OCI-LY7 (cell line): ENCODE measurements at regions not wholly inside any gene's neighbourhood (a gene's known extent, or its start where the extent isn't known, plus 50 kb on each side); places are given as distances from the start of the nearest gene placed in this dataset.

Experiments
- BruUV-seq: library from RNA; stranded (reverse); fragments of 400-500 nt; replicated peaks from 2 replicates; lab custom pipeline; 2021; lab: Mats Ljungman, UMichigan
- CTCF ChIA-PET: fragments of 300-600 bp; sonication (Branson Sonifier 250); formaldehyde crosslinking; loops from one replicate; lab custom pipeline; 2022; ENCODE audit warnings: antibody characterized with exemption; ENCODE audit not compliant: unreplicated experiment; lab: Charles Lee
- POLR2A ChIA-PET: fragments of 300-600 bp; sonication (Branson Sonifier 250); formaldehyde crosslinking; loops from one replicate; lab custom pipeline; 2022; ENCODE audit warnings: antibody characterized with exemption; lab: Charles Lee
- DNase-seq: peaks from one replicate; pipeline ENCODE4 v3.0.0-alpha.2; 2015; ENCODE audit warnings: low spot score
- H2AFZ ChIP-seq: fragments of 200-600 bp; sonication (generic), shearing (Covaris generic); 2 replicates; pipeline ENCODE4 v1.6.1; 2014; ENCODE audit warnings: mild to moderate bottlenecking, antibody characterized with exemption, low read length, moderate library complexity
- H3K27ac ChIP-seq: fragments of 200-600 bp; sonication (generic); 2 replicates; pipeline ENCODE4 v1.5.1; 2014; ENCODE audit warnings: mixed run types, low read depth, mild to moderate bottlenecking, moderate library complexity, low read length, inconsistent platforms; ENCODE audit not compliant: poor library complexity, severe bottlenecking
- H3K36me3 ChIP-seq: fragments of 200-600 bp; sonication (generic); 2 replicates; pipeline ENCODE4 v1.6.1; 2014; ENCODE audit warnings: mild to moderate bottlenecking, antibody characterized with exemption, low read length, moderate library complexity, mixed read lengths; ENCODE audit not compliant: insufficient read depth
- H3K4me1 ChIP-seq: fragments of 200-600 bp; sonication (generic); 2 replicates; pipeline ENCODE4 v1.5.1; 2014; ENCODE audit warnings: mild to moderate bottlenecking, low read length; ENCODE audit not compliant: insufficient read depth, poor library complexity, severe bottlenecking
- H3K4me2 ChIP-seq: fragments of 200-600 bp; sonication (generic); 2 replicates; pipeline ENCODE4 v1.6.1; 2014; ENCODE audit warnings: mild to moderate bottlenecking, low read length
- H3K4me3 ChIP-seq: fragments of 200-600 bp; sonication (generic); 2 replicates; pipeline ENCODE4 v1.5.1; 2014; ENCODE audit warnings: mild to moderate bottlenecking, low read depth, low read length; ENCODE audit not compliant: poor library complexity, severe bottlenecking
- H3K79me2 ChIP-seq: fragments of 200-600 bp; sonication (generic); 2 replicates; pipeline ENCODE4 v1.6.1; 2016; ENCODE audit warnings: low read depth, mild to moderate bottlenecking, low read length, moderate library complexity, mixed read lengths; ENCODE audit not compliant: insufficient read depth
- H3K9me2 ChIP-seq: fragments of 200-600 bp; sonication (generic); 2 replicates; pipeline ENCODE4 v1.6.1; 2016; ENCODE audit warnings: mild to moderate bottlenecking, low read length, mixed read lengths; ENCODE audit not compliant: insufficient read depth
- H3K9me3 ChIP-seq: fragments of 200-600 bp; sonication (generic); 2 replicates; pipeline ENCODE4 v1.6.1; 2014; ENCODE audit warnings: mild to moderate bottlenecking, mixed run types, low read length, mixed read lengths
- H4K20me1 ChIP-seq: fragments of 200-600 bp; sonication (generic); 2 replicates; pipeline ENCODE4 v1.6.1; 2014; ENCODE audit warnings: mild to moderate bottlenecking, antibody characterized with exemption, low read length, moderate library complexity, mixed read lengths; ENCODE audit not compliant: insufficient read depth
- CTCF ChIP-seq: fragments of 200-600 bp; sonication (generic); conservative IDR thresholded peaks from 2 replicates; pipeline ENCODE4 v1.5.1; 2014; ENCODE audit warnings: mild to moderate bottlenecking, antibody characterized with exemption, low read length, moderate library complexity, mixed read lengths
- EZH2phosphoT487 ChIP-seq: fragments of 200-600 bp; sonication (generic); IDR thresholded peaks from 2 replicates; pipeline ENCODE4 v1.6.1; 2018; ENCODE audit warnings: low read depth, borderline replicate concordance, mild to moderate bottlenecking, mixed run types, antibody characterized with exemption, low read length, moderate library complexity, mixed read lengths
- intact Hi-C: fragments of 100-400 bp; cut with micrococcal nuclease; formaldehyde crosslinking; loops from one replicate; pipeline ENCODE4 v1.10.0; 2022; ENCODE audit not compliant: unreplicated experiment

DNA sequence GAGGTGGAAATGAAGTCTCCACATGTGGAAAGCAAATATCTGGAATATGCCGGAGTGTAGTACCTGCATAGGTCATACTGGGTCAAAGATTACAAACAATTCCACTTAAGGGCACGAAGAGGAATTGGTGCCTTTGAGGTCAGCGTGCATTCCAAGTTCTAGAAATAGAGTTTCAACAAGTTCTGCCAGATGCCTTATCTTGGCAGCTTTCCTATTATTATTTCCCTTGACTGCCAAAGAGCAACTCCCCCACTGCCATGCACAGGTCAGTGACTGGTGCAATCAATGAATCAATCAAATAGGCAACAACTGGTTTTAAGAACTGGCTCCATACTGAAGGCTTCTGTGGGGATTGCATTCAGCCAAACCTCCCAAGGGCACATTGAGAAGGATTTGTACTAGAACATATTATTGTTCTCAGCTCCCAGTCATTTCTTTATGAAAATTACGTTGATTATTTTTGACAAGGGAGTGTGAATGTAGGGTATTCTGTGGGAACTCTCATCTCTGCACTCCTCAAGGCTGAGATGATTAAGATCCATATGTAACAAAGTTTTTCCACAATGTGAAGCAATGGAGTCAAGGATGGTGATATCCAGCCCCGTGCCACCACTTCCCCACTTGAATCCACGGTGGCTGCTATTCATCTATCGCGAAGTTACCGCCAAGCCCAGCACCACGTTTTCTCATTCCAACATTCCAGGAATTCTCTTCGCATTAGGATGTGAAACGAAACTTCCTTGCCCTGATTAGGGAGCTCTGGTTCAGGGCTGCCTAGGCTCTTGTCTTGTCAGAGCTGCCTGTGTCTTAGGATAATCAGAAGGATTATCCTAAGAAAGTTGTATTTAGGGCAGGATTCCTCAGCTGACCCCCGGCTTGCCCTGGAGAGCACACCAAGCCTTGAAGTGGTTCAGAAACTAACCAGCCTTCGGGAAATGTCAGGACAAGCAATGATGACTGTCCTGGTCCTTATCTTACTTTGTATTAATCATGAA is 115.1 kb upstream of the PCED1B start:
- CTCF ChIA-PET = no interaction called here
- TF ChIP-seq CTCF (no peak), EZH2phosphoT487 (no peak)
- H3K4me3 ChIP-seq = no peak overlapping the region
- intact Hi-C loops = no loop called here
- H3K9me3 ChIP-seq = no peaks in the 10 kb centered on the region
- no peak overlapping the region for H3K27ac ChIP-seq
- H3K79me2 ChIP-seq = no peaks in the 10 kb centered on the region
- H2AFZ ChIP-seq = no peak overlapping the region
- no peaks in the 10 kb centered on the region for H3K4me1 ChIP-seq
- no peaks in the 10 kb centered on the region for H3K36me3 ChIP-seq
- no peaks in the 10 kb centered on the region for H4K20me1 ChIP-seq
- no peak for DNase-seq
- BruUV-seq = no TSS peak
- H3K9me2 ChIP-seq = no peaks in the 10 kb centered on the region
- H3K4me2 ChIP-seq = no peak overlapping the region
- POLR2A ChIA-PET = interaction anchor here (0.5 kb wide), 1 partner anchor 765 kb away, joined by 3 read pairs; no protein-coding TSS in a partner anchor

DNA sequence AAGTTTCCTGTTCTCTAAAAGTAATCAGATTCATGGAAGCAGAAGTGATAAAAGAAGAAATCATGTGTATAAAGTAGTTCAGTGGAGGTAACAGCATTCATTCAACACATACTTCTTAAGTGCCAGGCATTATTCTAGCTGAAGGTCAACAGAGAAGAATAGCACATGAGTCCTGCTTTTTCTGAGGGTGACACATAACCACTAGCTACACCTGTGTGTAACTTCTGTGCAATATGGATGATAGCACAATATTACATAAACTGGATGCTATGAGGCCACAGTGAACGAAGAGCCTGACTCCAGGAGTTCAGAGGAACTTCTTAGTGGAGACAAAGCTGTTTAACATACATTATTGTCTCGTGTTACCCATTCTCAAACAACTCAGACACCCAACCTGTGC is 114.3 kb upstream of the PCED1B start:
- ChIA-PET CTCF (no interaction called here), POLR2A (no interaction called here)
- Histone ChIP-seq H3K9me2 (no peaks in the 10 kb centered on the region), H3K4me2 (no peak overlapping the region), H3K27ac (no peak overlapping the region), H3K4me3 (no peak overlapping the region), H2AFZ (no peak overlapping the region), H3K36me3 (no peaks in the 10 kb centered on the region), H3K4me1 (no peaks in the 10 kb centered on the region), H3K9me3 (no peaks in the 10 kb centered on the region), H3K79me2 (no peaks in the 10 kb centered on the region), H4K20me1 (no peaks in the 10 kb centered on the region)
- no peak for DNase-seq
- no TSS peak for BruUV-seq
- TF ChIP-seq EZH2phosphoT487 (no peak), CTCF (no peak)
- intact Hi-C loops = no loop called here

DNA sequence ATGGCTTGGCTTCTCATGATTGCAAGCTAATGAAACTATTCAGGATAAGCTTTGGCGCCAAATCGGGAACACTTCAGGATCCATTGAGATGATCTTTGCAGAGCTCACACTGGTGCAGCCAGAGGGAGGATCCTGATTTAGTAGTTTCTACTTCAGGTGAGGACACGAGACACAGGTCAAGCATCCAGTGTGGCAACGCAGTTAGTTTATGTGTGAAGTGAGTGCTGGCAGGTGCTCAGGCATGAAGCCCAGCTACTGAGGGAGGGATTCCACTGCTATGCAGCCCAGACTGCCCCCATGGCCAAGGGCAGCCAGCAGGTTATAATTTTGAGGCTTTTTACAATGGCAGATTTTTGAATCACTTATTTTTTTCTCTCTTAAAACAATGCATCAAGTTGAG is 113.5 kb upstream of the PCED1B start:
- POLR2A ChIA-PET = no interaction called here

More for the DNA sequence above, 113.5 kb upstream of the PCED1B start:
- TF ChIP-seq EZH2phosphoT487 (no peak), CTCF (no peak)
- H4K20me1 ChIP-seq = no peaks in the 10 kb centered on the region
- no peak overlapping the region for H3K4me3 ChIP-seq
- no peaks in the 10 kb centered on the region for H3K9me3 ChIP-seq
- no peak overlapping the region for H3K27ac ChIP-seq
- no peaks in the 10 kb centered on the region for H3K36me3 ChIP-seq
- H3K9me2 ChIP-seq = no peaks in the 10 kb centered on the region
- CTCF ChIA-PET = no interaction called here
- BruUV-seq = no TSS peak
- intact Hi-C loops = no loop called here
- H3K79me2 ChIP-seq = no peaks in the 10 kb centered on the region
- no peaks in the 10 kb centered on the region for H3K4me1 ChIP-seq
- DNase-seq = no peak
- H3K4me2 ChIP-seq = no peak overlapping the region
- no peak overlapping the region for H2AFZ ChIP-seq
